Activated CD8-positive, alpha-beta T cell treated with anti-CD3 and anti-CD28 coated beads for 36 hours (primary cell): ENCODE measurements at regions not wholly inside any gene's neighbourhood (a gene's known extent, or its start where the extent isn't known, plus 50 kb on each side); places are given as distances from the start of the nearest gene placed in this dataset.

Experiments used
- ATAC-seq: fragments of 200-7000 bp; cut with Tn5 transposase; one replicate; pipeline ENCODE4 v1.10.0; 2021; ENCODE audit warnings: mild to moderate bottlenecking, moderate library complexity
- CTCF ChIA-PET: fragments of 350-600 bp; sonication (Branson Sonifier 250); formaldehyde crosslinking; loops from one replicate; lab custom pipeline; 2021; ENCODE audit warnings: antibody characterized with exemption; lab: Charles Lee
- POLR2A ChIA-PET: fragments of 350-600 bp; sonication (Branson Sonifier 250); formaldehyde crosslinking; loops from one replicate; lab custom pipeline; 2021; ENCODE audit warnings: antibody characterized with exemption; lab: Charles Lee
- DNase-seq: peaks from one replicate; pipeline ENCODE4 v3.0.0-alpha.2; 2020
- H3K27ac Mint-ChIP-seq: one replicate; pipeline ENCODE4 v1.8.0; 2021; ENCODE audit warnings: mild to moderate bottlenecking, mixed read lengths
- H3K27me3 Mint-ChIP-seq: one replicate; pipeline ENCODE4 v1.8.0; 2021; ENCODE audit warnings: mixed read lengths
- H3K36me3 Mint-ChIP-seq: one replicate; pipeline ENCODE4 v1.8.0; 2021; ENCODE audit warnings: low read depth, mixed read lengths
- H3K4me1 Mint-ChIP-seq: one replicate; pipeline ENCODE4 v1.8.0; 2021; ENCODE audit warnings: low read depth, mixed read lengths
- H3K4me3 Mint-ChIP-seq: one replicate; pipeline ENCODE4 v1.8.0; 2021; ENCODE audit warnings: mild to moderate bottlenecking, moderate library complexity, mixed read lengths
- H3K9me3 Mint-ChIP-seq: one replicate; pipeline ENCODE4 v1.8.0; 2021; ENCODE audit warnings: mixed read lengths
- intact Hi-C: fragments of 100-400 bp; cut with micrococcal nuclease; formaldehyde crosslinking; loops from one replicate; pipeline ENCODE4 v1.10.0; 2022
- TF ChIP-seq, protein P1 (sequence below): fragments of 200-600 bp; IDR thresholded peaks from one replicate; pipeline ENCODE4 v1.8.0; 2022; ENCODE audit warnings: antibody characterized with exemption, mild to moderate bottlenecking

DNA sequence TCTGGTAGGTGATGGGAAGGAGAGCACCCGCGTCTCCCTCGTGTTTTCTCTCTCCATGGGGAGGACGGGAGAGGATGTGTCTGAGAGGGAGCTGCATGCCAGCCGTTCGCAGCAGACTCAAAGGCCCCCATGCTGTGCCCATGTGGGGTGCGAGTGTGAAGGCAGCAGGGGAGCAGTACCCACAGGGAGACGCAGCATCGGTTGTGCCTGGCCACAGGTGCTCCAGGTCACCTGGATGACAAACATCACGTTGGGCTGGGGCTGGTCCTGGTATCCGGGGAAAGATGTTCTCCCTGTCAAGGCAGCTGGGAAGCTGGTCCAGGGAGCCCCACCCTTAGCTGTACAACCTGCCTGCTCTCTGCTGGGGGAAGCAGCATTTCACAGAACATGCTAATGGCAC, 119.5 kb upstream of the SALL3 start:
- POLR2A ChIA-PET, result no interaction called here
- Mint-ChIP-seq H3K27ac (no peak overlapping the region), H3K27me3 (peaks cover 3% of the 10 kb centered on the region), H3K4me3 (no peak overlapping the region), H3K36me3 (no peaks in the 10 kb centered on the region), H3K4me1 (no peaks in the 10 kb centered on the region), H3K9me3 (no peaks in the 10 kb centered on the region)
- intact Hi-C loops, result no loop called here
- DNase-seq (no peak), ATAC-seq (no peak)
- CTCF ChIA-PET, result no interaction called here
- TF ChIP-seq, protein P1, sequence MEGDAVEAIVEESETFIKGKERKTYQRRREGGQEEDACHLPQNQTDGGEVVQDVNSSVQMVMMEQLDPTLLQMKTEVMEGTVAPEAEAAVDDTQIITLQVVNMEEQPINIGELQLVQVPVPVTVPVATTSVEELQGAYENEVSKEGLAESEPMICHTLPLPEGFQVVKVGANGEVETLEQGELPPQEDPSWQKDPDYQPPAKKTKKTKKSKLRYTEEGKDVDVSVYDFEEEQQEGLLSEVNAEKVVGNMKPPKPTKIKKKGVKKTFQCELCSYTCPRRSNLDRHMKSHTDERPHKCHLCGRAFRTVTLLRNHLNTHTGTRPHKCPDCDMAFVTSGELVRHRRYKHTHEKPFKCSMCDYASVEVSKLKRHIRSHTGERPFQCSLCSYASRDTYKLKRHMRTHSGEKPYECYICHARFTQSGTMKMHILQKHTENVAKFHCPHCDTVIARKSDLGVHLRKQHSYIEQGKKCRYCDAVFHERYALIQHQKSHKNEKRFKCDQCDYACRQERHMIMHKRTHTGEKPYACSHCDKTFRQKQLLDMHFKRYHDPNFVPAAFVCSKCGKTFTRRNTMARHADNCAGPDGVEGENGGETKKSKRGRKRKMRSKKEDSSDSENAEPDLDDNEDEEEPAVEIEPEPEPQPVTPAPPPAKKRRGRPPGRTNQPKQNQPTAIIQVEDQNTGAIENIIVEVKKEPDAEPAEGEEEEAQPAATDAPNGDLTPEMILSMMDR, result no peak

DNA sequence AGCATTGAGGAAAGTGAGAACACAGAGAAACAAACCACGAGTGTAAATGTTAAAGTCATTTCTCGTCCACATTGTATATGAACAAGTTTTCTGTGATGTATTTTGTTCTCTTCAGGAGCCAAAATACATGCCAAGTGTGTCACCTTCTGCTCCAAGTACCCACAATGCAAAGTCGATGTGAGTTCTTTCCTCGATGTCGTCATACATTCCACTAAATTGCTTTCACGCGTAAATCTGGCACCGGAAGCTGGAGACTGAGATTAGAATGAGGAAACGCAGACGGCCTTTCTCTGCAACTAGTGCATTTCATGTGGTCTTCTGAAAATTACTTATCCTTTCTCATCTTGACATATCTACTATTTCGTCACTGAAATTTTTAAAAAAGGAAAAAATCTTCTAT, 118.5 kb upstream of the SALL3 start:
- H3K9me3 Mint-ChIP-seq, result no peaks in the 10 kb centered on the region
- ChIA-PET CTCF (no interaction called here), POLR2A (no interaction called here)
- DNase-seq (no peak), ATAC-seq (no peak)
- H3K4me1 Mint-ChIP-seq, result no peaks in the 10 kb centered on the region
- H3K36me3 Mint-ChIP-seq, result no peaks in the 10 kb centered on the region
- intact Hi-C loops, result no loop called here
- TF ChIP-seq, protein P1, result no peak
- peaks cover 3% of the 10 kb centered on the region for H3K27me3 Mint-ChIP-seq
- H3K4me3 Mint-ChIP-seq, result no peak overlapping the region
- H3K27ac Mint-ChIP-seq, result no peak overlapping the region

DNA sequence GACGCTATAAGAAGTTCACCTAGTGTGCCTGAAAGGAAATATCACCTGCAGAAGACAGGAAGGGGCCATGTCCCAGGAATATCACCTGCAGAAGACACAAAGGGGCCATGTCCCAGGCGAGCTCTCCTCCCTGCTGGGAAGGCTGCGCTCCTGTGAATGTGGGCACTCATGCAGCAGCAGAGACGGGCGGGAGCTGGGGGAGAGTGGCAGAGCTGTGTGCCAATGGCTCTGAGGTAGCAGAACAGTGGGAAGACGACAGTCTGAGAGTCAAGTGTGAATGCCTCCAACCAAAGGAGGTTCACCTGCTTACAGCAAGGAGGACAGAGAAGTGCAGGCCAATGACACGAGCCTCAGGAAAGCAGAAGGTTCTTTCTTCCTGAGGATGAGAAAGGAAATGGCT, 117.9 kb upstream of the SALL3 start:
- no peaks in the 10 kb centered on the region for H3K4me1 Mint-ChIP-seq
- intact Hi-C loops, result no loop called here

DNA sequence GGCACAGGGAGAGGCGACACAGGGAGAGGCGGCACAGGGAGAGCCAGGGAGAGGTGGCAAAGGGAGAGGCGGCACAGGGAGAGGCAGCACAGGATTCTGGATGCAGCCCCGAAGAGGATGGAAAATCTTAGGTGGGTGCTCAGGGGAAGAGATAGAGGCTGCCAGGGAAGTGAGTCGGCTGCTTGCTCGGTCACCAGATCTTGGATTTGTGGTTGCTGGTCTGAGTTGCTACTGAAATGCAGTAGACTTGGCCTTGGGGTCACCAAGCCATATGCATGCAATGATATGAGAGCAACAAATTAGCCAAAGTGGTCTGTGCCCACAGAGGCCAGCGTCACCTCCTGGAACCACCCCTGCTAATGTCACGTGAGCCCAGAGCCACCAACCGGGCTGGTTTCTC, 117.2 kb upstream of the SALL3 start:
- TF ChIP-seq, protein P1, result no peak
- intact Hi-C loops, result no loop called here
- Mint-ChIP-seq H3K27me3 (peaks cover 3% of the 10 kb centered on the region), H3K4me1 (no peaks in the 10 kb centered on the region), H3K4me3 (no peak overlapping the region), H3K9me3 (no peaks in the 10 kb centered on the region), H3K27ac (no peak overlapping the region), H3K36me3 (no peaks in the 10 kb centered on the region)
- DNase-seq (no peak), ATAC-seq (no peak)
- ChIA-PET POLR2A (no interaction called here), CTCF (no interaction called here)

More for the DNA sequence above, 117.9 kb upstream of the SALL3 start:
- Mint-ChIP-seq H3K9me3 (no peaks in the 10 kb centered on the region), H3K36me3 (no peaks in the 10 kb centered on the region), H3K27me3 (peaks cover 3% of the 10 kb centered on the region), H3K4me3 (no peak overlapping the region), H3K27ac (no peak overlapping the region)
- no peak for ATAC-seq
- TF ChIP-seq, protein P1, result no peak
- CTCF ChIA-PET, result no interaction called here
- DNase-seq, result no peak
- POLR2A ChIA-PET, result no interaction called here

DNA sequence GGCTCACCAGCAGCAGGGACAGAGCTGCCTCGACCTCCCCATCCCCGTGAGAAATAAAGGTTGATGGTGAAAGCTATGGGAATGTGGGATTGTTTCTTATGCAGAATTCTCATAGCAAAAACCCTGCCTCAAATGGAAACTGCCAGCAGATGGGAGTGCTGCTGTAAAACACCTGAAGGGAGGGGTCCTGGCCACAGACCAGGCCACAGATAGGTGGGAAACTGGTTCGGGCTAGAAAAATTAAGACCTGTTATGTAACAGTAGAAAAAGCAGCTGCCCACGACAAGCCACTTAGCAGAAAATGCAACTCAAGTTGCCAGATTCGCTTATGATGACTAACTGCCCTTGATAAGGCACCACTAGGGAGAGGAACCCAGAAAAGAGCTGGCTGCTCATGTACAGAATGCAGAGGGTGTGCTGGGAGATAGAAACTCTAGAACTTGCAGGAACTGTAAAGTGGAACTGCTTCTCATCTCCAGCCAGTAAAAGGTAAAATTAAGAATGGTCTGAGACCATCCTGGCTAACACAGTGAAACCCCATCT, 114.5 kb upstream of the SALL3 start:
- POLR2A ChIA-PET, result no interaction called here
- no peak overlapping the region for H3K4me3 Mint-ChIP-seq
- CTCF ChIA-PET, result interaction anchor here (1.8 kb wide), 1 partner anchor 10 kb away, joined by 5 read pairs; no protein-coding TSS in a partner anchor
- H3K4me1 Mint-ChIP-seq, result no peaks in the 10 kb centered on the region
- H3K36me3 Mint-ChIP-seq, result no peaks in the 10 kb centered on the region
- H3K27ac Mint-ChIP-seq, result no peak overlapping the region
- TF ChIP-seq, protein P1, result no peak
- H3K27me3 Mint-ChIP-seq, result peaks cover 5% of the 10 kb centered on the region
- H3K9me3 Mint-ChIP-seq, result no peaks in the 10 kb centered on the region
- DNase-seq, result no peak
- intact Hi-C loops, result no loop called here
- no peak for ATAC-seq
